Smooth muscle cell (in vitro differentiated cells): ENCODE measurements at regions not wholly inside any gene's neighbourhood (a gene's known extent, or its start where the extent isn't known, plus 50 kb on each side); places are given as distances from the start of the nearest gene placed in this dataset.

Experiments
- DNase-seq: peaks from one replicate; lab custom pipeline; 2025; ENCODE audit not compliant: unreplicated experiment; lab: John Stamatoyannopoulos, UW
- H2AFZ ChIP-seq: fragments of 200-600 bp; sonication (generic); 2 replicates; pipeline ENCODE4 v1.6.0; 2016; ENCODE audit warnings: antibody characterized with exemption, low read depth, mild to moderate bottlenecking
- H3F3A ChIP-seq: fragments of 200-600 bp; sonication (generic); 2 replicates; pipeline ENCODE4 v1.6.0; 2017; ENCODE audit warnings: antibody characterized with exemption, low read depth
- H3K27ac ChIP-seq: fragments of 200-600 bp; sonication (generic); 2 replicates; pipeline ENCODE4 v1.5.1; 2016; ENCODE audit warnings: low read depth, mild to moderate bottlenecking
- H3K27me3 ChIP-seq: fragments of 200-600 bp; sonication (generic); 2 replicates; pipeline ENCODE4 v1.6.1; 2016; ENCODE audit warnings: low read depth, mild to moderate bottlenecking
- H3K36me3 ChIP-seq: fragments of 200-600 bp; sonication (generic); 2 replicates; pipeline ENCODE4 v1.5.1; 2016; ENCODE audit warnings: low read depth
- H3K4me1 ChIP-seq: fragments of 200-600 bp; sonication (generic); 2 replicates; pipeline ENCODE4 v1.5.1; 2016; ENCODE audit warnings: low read depth
- H3K4me2 ChIP-seq: fragments of 200-600 bp; sonication (generic); 2 replicates; pipeline ENCODE4 v1.6.0; 2016; ENCODE audit warnings: mild to moderate bottlenecking
- H3K4me3 ChIP-seq: fragments of 200-600 bp; sonication (generic); 2 replicates; pipeline ENCODE4 v1.5.1; 2016; ENCODE audit warnings: mild to moderate bottlenecking
- H3K79me2 ChIP-seq: fragments of 200-600 bp; sonication (generic); 2 replicates; pipeline ENCODE4 v1.6.0; 2016; ENCODE audit warnings: low read depth, mild to moderate bottlenecking
- H3K9ac ChIP-seq: fragments of 200-600 bp; sonication (generic); 2 replicates; pipeline ENCODE4 v1.6.0; 2016; ENCODE audit warnings: low read depth
- H3K9me3 ChIP-seq: fragments of 200-600 bp; sonication (generic); replicated peaks from 2 replicates; pipeline ENCODE4 v1.5.1; 2016; ENCODE audit warnings: low read depth
- H4K20me1 ChIP-seq: fragments of 200-600 bp; sonication (generic); 2 replicates; pipeline ENCODE4 v1.6.0; 2016; ENCODE audit warnings: low read depth
- WGBS: methylation state at CpG from one replicate; pipeline ENCODE4 v1.1.7; 2016; ENCODE audit warnings: low lambda C conversion rate; 5-methylcytosine and 5-hydroxymethylcytosine counted together
- TF ChIP-seq, protein P1 (sequence below): fragments of 200-600 bp; sonication (generic); IDR thresholded peaks from 2 replicates; pipeline ENCODE4 v1.5.1; 2017; ENCODE audit warnings: borderline replicate concordance, mild to moderate bottlenecking, antibody characterized with exemption; ENCODE audit not compliant: insufficient read depth, poor library complexity, severe bottlenecking

DNA sequence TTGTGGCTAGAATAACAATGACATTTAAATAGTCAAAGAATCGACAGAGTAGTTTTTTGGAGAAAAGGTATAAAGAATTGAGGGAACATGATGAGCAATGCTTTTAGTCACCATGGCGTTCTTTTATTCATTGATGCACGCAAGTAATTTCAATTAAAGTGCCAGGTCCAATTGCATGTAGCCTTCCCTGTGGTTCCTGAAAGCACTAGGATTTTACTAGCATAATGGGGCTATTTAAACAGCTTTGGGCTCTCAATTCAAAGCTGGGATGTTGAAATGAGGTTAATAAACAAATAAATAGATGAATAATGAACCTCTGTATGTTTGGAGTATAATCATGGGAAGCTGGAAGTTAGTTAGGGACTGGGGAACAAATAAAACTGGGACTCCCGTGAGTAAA is 121.2 kb upstream of the GAP43 start:
- Histone ChIP-seq H3K4me1 (peaks cover 10% of the 10 kb centered on the region), H3K27ac (no peak overlapping the region), H3F3A (peaks cover 7% of the 10 kb centered on the region), H3K36me3 (no peaks in the 10 kb centered on the region), H3K4me2 (no peak overlapping the region), H3K4me3 (no peak overlapping the region), H3K9ac (no peak overlapping the region), H3K27me3 (no peaks in the 10 kb centered on the region), H3K9me3 (no peaks in the 10 kb centered on the region), H2AFZ (no peak overlapping the region), H3K79me2 (no peaks in the 10 kb centered on the region), H4K20me1 (no peaks in the 10 kb centered on the region)
- 94% methylated on average over 4 of the region's 4 CpGs for WGBS
- TF ChIP-seq, protein P1, sequence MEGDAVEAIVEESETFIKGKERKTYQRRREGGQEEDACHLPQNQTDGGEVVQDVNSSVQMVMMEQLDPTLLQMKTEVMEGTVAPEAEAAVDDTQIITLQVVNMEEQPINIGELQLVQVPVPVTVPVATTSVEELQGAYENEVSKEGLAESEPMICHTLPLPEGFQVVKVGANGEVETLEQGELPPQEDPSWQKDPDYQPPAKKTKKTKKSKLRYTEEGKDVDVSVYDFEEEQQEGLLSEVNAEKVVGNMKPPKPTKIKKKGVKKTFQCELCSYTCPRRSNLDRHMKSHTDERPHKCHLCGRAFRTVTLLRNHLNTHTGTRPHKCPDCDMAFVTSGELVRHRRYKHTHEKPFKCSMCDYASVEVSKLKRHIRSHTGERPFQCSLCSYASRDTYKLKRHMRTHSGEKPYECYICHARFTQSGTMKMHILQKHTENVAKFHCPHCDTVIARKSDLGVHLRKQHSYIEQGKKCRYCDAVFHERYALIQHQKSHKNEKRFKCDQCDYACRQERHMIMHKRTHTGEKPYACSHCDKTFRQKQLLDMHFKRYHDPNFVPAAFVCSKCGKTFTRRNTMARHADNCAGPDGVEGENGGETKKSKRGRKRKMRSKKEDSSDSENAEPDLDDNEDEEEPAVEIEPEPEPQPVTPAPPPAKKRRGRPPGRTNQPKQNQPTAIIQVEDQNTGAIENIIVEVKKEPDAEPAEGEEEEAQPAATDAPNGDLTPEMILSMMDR, result no peak
- no peak for DNase-seq

DNA sequence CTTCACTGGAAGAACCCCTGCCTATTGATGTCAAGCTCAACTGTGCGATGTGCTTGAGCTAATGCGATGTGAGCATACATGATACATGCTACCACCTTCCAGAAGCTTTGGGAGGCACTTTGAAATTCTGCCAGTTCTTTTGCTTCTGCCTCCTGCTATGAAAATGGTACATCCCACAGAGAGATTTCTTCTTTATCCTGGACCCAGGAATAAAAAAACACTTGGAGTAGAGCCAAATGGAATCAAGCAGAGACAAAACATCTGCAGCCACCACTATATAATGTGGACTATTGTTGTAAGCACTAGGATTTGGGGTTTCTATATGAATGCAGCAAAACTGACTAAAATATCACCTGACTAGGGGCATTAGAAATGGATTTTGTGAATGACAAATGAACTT is 119.9 kb upstream of the GAP43 start:
- Histone ChIP-seq H3K27ac (no peak overlapping the region), H3K36me3 (no peaks in the 10 kb centered on the region), H2AFZ (no peak overlapping the region), H3K4me2 (no peak overlapping the region), H3K27me3 (no peaks in the 10 kb centered on the region), H4K20me1 (no peaks in the 10 kb centered on the region), H3F3A (peaks cover 7% of the 10 kb centered on the region), H3K4me1 (peaks cover 7% of the 10 kb centered on the region), H3K79me2 (no peaks in the 10 kb centered on the region), H3K9ac (no peak overlapping the region), H3K9me3 (no peaks in the 10 kb centered on the region), H3K4me3 (no peak overlapping the region)
- no peak for DNase-seq
- TF ChIP-seq, protein P1, result no peak
- WGBS, result 71% methylated on average over 2 of the region's 2 CpGs

DNA sequence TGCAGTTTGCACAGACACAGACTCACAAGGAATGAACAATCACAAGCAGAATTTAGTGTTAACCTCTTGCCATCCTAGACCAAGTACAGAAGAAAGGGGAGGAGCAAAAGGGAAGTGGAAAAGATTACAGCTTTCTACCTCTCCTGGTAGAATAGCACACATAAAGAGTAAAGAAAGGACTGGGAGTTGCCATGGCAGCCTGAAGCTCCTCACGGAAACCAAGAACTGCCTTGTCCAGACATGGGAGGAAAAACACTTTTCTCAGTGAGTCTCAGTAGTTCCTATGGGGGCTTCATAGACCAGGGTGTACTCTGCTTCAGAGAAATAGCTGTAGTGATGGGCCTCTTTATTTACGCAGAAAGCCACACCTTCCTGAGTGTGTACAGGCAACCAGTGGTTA is 114.7 kb upstream of the GAP43 start:
- 88% methylated on average over 2 of the region's 2 CpGs for WGBS
- Histone ChIP-seq H4K20me1 (no peaks in the 10 kb centered on the region), H3K27ac (no peak overlapping the region), H3K4me3 (no peak overlapping the region), H3K9ac (no peak overlapping the region), H3K36me3 (no peaks in the 10 kb centered on the region), H3F3A (no peaks in the 10 kb centered on the region), H3K4me1 (peaks cover 8% of the 10 kb centered on the region), H3K9me3 (no peaks in the 10 kb centered on the region), H2AFZ (no peak overlapping the region), H3K27me3 (no peaks in the 10 kb centered on the region), H3K4me2 (no peak overlapping the region), H3K79me2 (no peaks in the 10 kb centered on the region)
- TF ChIP-seq, protein P1, result no peak
- DNase-seq, result no peak

DNA sequence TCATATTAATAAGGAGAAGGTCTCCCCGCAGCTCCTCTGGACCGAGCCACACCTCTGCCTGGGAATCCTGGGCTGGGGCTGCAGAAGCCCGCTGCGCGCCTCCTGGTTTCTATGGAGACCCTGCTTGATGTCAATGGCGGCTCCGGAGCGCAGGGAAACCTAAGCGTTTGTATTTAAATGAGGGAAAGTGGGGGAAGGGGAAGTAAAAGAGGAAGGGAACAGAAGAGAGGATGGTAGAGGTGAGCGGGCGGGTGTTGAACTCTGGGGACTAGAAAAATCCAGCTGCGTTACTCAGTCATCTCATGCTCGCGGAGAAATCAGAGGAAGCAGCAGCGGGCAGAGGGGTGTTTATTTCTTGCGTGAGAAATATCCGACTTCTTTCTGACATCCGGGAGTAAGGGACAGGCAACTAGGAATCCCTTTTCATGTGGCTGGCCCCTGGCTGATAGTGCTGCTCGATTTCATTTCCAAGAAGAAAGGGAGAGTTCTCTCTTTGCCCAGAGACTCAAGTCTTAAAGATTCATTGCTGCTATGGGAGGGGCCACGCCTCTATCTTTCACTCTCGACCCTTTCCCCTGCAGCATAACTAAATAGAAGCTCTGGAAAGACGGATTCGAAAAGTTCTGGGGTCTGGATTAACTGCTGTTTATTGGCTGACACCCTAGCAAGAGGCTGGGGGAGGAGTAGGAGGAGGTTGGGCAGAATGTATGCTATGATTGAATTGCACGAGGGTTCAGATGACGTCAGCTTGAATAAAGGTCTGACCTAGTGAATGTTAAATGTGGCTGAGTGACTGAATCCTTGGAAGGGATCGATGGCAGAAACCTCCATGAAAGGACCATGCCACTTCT is 110.5 kb upstream of the GAP43 start:
- Histone ChIP-seq H3F3A (no peaks in the 10 kb centered on the region), H3K4me3 (peak overlapping the region; percentile 56), H3K27ac (peak overlapping the region; percentile 39), H3K9me3 (no peaks in the 10 kb centered on the region), H3K27me3 (no peaks in the 10 kb centered on the region), H3K4me2 (peak overlapping the region; percentile 88), H3K79me2 (no peaks in the 10 kb centered on the region), H3K36me3 (no peaks in the 10 kb centered on the region), H4K20me1 (no peaks in the 10 kb centered on the region), H3K4me1 (peaks cover 9% of the 10 kb centered on the region), H2AFZ (peak overlapping the region; percentile 60), H3K9ac (peak overlapping the region; percentile 46)
- WGBS, result 2% methylated on average over 26 of the region's 26 CpGs
- TF ChIP-seq, protein P1, result no peak
- DNase-seq, result no peak
